HEK293 (cell line): ENCODE measurements at regions not wholly inside any gene's neighbourhood (a gene's known extent, or its start where the extent isn't known, plus 50 kb on each side); places are given as distances from the start of the nearest gene placed in this dataset.
A peak's percentile ranks its signal among the peaks of the same experiment; 100 is the strongest.

ENCODE experiments used
- CTCF ChIA-PET: fragments of 350-600 bp; formaldehyde crosslinking; extraction: SDS; loops from one replicate; lab custom pipeline; 2021; ENCODE audit warnings: antibody characterized with exemption; lab: Yijun Ruan, JAX
- POLR2A ChIA-PET: fragments of 300-600 bp; formaldehyde crosslinking; extraction: SDS; loops from one replicate; lab custom pipeline; 2020; ENCODE audit warnings: antibody characterized with exemption, inconsistent platforms; lab: Yijun Ruan, JAX
- H3K27ac ChIP-seq: fragments of 200-500 bp; sonication (Bioruptor generic); 2 replicates; pipeline ENCODE4 v1.5.1; 2014; ENCODE audit warnings: low read depth, low read length, control low read depth, inconsistent platforms; ENCODE audit errors: extremely low read depth
- H3K36me3 ChIP-seq, 2 experiments: fragments of 200-500 bp in 1 of 2; sonication (Bioruptor generic) in 1 of 2; 1 replicate in 1 of 2; 2 replicates in 1 of 2; pipeline ENCODE4 v1.5.1; 2014 to 2017; ENCODE audit warnings: inconsistent platforms in 2 of 2, low read length in 2 of 2; ENCODE audit not compliant: control insufficient read depth in 2 of 2, insufficient read depth in 1 of 2
- H3K4me1 ChIP-seq: fragments of 200-500 bp; sonication (Bioruptor generic); 2 replicates; pipeline ENCODE4 v1.5.1; 2014; ENCODE audit warnings: mild to moderate bottlenecking, low read length, inconsistent platforms; ENCODE audit not compliant: control insufficient read depth, insufficient read depth
- H3K4me3 ChIP-seq: 2 replicates; pipeline ENCODE4 v1.5.1; 2011; ENCODE audit warnings: low read depth, mild to moderate bottlenecking, control low read depth, low read length, moderate library complexity
- H3K9me3 ChIP-seq: fragments of 200-500 bp; sonication (Bioruptor generic); 2 replicates; pipeline ENCODE4 v1.5.1; 2014; ENCODE audit warnings: low read depth, low read length, inconsistent platforms; ENCODE audit not compliant: control insufficient read depth, insufficient read depth
- GLIS1 ChIP-seq: fragments of 450-650 bp; formaldehyde crosslinking; IDR thresholded peaks from 2 replicates; pipeline ENCODE4 v1.5.1; 2016; ENCODE audit warnings: missing biosample characterization, missing genetic modification characterization
- ZFP69B ChIP-seq: fragments of 450-650 bp; formaldehyde crosslinking; IDR thresholded peaks from 2 replicates; pipeline ENCODE4 v1.5.1; 2016; ENCODE audit warnings: missing biosample characterization, missing genetic modification characterization
- ZIC2 ChIP-seq: fragments of 450-650 bp; formaldehyde crosslinking; IDR thresholded peaks from 2 replicates; pipeline ENCODE4 v1.5.1; 2016; ENCODE audit warnings: missing biosample characterization, missing genetic modification characterization
- ZNF10 ChIP-seq: fragments of 450-650 bp; formaldehyde crosslinking; IDR thresholded peaks from 2 replicates; pipeline ENCODE4 v1.5.1; 2017; ENCODE audit warnings: missing biosample characterization, missing genetic modification characterization
- ZNF133 ChIP-seq: fragments of 450-650 bp; formaldehyde crosslinking; IDR thresholded peaks from 2 replicates; pipeline ENCODE4 v1.5.1; 2016; ENCODE audit warnings: missing biosample characterization, missing genetic modification characterization
- ZNF184 ChIP-seq: fragments of 450-650 bp; IDR thresholded peaks from 2 replicates; pipeline ENCODE4 v1.5.1; 2018; ENCODE audit warnings: missing biosample characterization, mild to moderate bottlenecking, missing genetic modification characterization
- ZNF223 ChIP-seq: fragments of 450-650 bp; formaldehyde crosslinking; IDR thresholded peaks from 2 replicates; pipeline ENCODE4 v1.5.1; 2016; ENCODE audit warnings: missing biosample characterization, missing genetic modification characterization
- ZNF292 ChIP-seq: fragments of 450-650 bp; formaldehyde crosslinking; IDR thresholded peaks from 2 replicates; pipeline ENCODE4 v1.5.1; 2016; ENCODE audit warnings: low read depth, missing biosample characterization, missing genetic modification characterization, borderline replicate concordance
- ZNF311 ChIP-seq: fragments of 450-650 bp; formaldehyde crosslinking; IDR thresholded peaks from 2 replicates; pipeline ENCODE4 v1.5.1; 2017; ENCODE audit warnings: missing biosample characterization, missing genetic modification characterization, borderline replicate concordance
- ZNF341 ChIP-seq: fragments of 450-650 bp; formaldehyde crosslinking; IDR thresholded peaks from 2 replicates; pipeline ENCODE4; 2016; ENCODE audit warnings: low read depth, missing biosample characterization, missing genetic modification characterization
- ZNF473 ChIP-seq: fragments of 450-650 bp; formaldehyde crosslinking; IDR thresholded peaks from 2 replicates; pipeline ENCODE4 v1.5.1; 2017; ENCODE audit warnings: missing biosample characterization, missing genetic modification characterization
- ZNF48 ChIP-seq: fragments of 450-650 bp; formaldehyde crosslinking; IDR thresholded peaks from 2 replicates; pipeline ENCODE4 v1.5.1; 2016; ENCODE audit warnings: missing biosample characterization, missing genetic modification characterization
- ZNF561 ChIP-seq: fragments of 450-650 bp; IDR thresholded peaks from 2 replicates; pipeline ENCODE4 v1.5.1; 2018; ENCODE audit warnings: missing biosample characterization, missing genetic modification characterization, borderline replicate concordance
- ZNF610 ChIP-seq: fragments of 450-650 bp; formaldehyde crosslinking; IDR thresholded peaks from 2 replicates; pipeline ENCODE4 v1.5.1; 2016; ENCODE audit warnings: missing biosample characterization, missing genetic modification characterization, borderline replicate concordance
- ZNF791 ChIP-seq: fragments of 450-650 bp; formaldehyde crosslinking; IDR thresholded peaks from 2 replicates; pipeline ENCODE4 v1.5.1; 2016; ENCODE audit warnings: missing biosample characterization, missing genetic modification characterization
- ZSCAN16 ChIP-seq: fragments of 450-650 bp; formaldehyde crosslinking; IDR thresholded peaks from 2 replicates; pipeline ENCODE4 v1.5.1; 2016; ENCODE audit warnings: missing biosample characterization, missing genetic modification characterization
- TF ChIP-seq, protein P1 (sequence below): fragments of 450-650 bp; formaldehyde crosslinking; IDR thresholded peaks from 2 replicates; pipeline ENCODE4 v1.5.1; 2016; ENCODE audit warnings: missing biosample characterization, missing genetic modification characterization
- TF ChIP-seq, protein P2 (sequence below): fragments of 450-650 bp; formaldehyde crosslinking; IDR thresholded peaks from 2 replicates; pipeline ENCODE4 v1.5.1; 2017; ENCODE audit warnings: missing biosample characterization, missing genetic modification characterization
- TF ChIP-seq, protein P3 (sequence below): fragments of 450-650 bp; formaldehyde crosslinking; IDR thresholded peaks from 2 replicates; pipeline ENCODE4 v1.5.1; 2017; ENCODE audit warnings: missing biosample characterization, missing genetic modification characterization
- TF ChIP-seq, protein P4 (sequence below): fragments of 450-650 bp; formaldehyde crosslinking; IDR thresholded peaks from 2 replicates; pipeline ENCODE4 v1.5.1; 2016; ENCODE audit warnings: missing biosample characterization, missing genetic modification characterization, borderline replicate concordance
- TF ChIP-seq, protein P5 (sequence below): fragments of 450-650 bp; formaldehyde crosslinking; IDR thresholded peaks from 2 replicates; pipeline ENCODE4 v1.5.1; 2017; ENCODE audit warnings: missing biosample characterization, missing genetic modification characterization

GRCh38 chr20:57932227-57932864, 222.5 kb upstream of the PMEPA1 start:
- Histone ChIP-seq H3K36me3 (no peaks in the 10 kb centered on the region), H3K27ac (no peak overlapping the region), H3K4me1 (no peaks in the 10 kb centered on the region), H3K9me3 (no peaks in the 10 kb centered on the region), H3K4me3 (no peak overlapping the region)
- TF ChIP-seq GLIS1 (tag by site-specific recombination): no peak
- TF ChIP-seq, protein P1, sequence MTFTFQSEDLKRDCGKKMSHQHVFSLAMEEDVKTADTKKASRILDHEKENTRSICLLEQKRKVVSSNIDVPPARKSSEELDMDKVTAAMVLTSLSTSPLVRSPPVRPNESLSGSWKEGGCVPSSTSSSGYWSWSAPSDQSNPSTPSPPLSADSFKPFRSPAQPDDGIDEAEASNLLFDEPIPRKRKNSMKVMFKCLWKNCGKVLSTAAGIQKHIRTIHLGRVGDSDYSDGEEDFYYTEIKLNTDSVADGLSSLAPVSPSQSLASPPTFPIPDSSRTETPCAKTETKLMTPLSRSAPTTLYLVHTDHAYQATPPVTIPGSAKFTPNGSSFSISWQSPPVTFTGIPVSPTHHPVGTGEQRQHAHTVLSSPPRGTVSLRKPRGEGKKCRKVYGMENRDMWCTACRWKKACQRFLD (tag by site-specific recombination): no peak
- no peak for TF ChIP-seq ZNF48 (tag by site-specific recombination)
- TF ChIP-seq, protein P2, sequence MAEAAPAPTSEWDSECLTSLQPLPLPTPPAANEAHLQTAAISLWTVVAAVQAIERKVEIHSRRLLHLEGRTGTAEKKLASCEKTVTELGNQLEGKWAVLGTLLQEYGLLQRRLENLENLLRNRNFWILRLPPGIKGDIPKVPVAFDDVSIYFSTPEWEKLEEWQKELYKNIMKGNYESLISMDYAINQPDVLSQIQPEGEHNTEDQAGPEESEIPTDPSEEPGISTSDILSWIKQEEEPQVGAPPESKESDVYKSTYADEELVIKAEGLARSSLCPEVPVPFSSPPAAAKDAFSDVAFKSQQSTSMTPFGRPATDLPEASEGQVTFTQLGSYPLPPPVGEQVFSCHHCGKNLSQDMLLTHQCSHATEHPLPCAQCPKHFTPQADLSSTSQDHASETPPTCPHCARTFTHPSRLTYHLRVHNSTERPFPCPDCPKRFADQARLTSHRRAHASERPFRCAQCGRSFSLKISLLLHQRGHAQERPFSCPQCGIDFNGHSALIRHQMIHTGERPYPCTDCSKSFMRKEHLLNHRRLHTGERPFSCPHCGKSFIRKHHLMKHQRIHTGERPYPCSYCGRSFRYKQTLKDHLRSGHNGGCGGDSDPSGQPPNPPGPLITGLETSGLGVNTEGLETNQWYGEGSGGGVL (tag by site-specific recombination): no peak
- TF ChIP-seq ZNF292 (tag by site-specific recombination): no peak
- no peak for TF ChIP-seq ZNF10 (tag by site-specific recombination)
- no peak for TF ChIP-seq ZNF341
- no peak for TF ChIP-seq ZSCAN16 (tag by site-specific recombination)
- no peak for TF ChIP-seq ZNF311 (tag by site-specific recombination)
- ChIA-PET CTCF (interaction anchor here (0.6 kb wide), 1 partner anchor 76 kb away, joined by 3 read pairs; no protein-coding TSS in a partner anchor), POLR2A (no interaction called here)

- ChIA-PET POLR2A (no interaction called here), CTCF (interaction anchor here (1.5 kb wide), 1 partner anchor 9 kb away, joined by 3 read pairs; no protein-coding TSS in a partner anchor)
- H3K4me3 ChIP-seq: no peak overlapping the region
- H3K4me1 ChIP-seq: no peaks in the 10 kb centered on the region
- no peaks in the 10 kb centered on the region for H3K9me3 ChIP-seq
- no peaks in the 10 kb centered on the region for H3K36me3 ChIP-seq
- no peak overlapping the region for H3K27ac ChIP-seq
- peak; percentile 97 for TF ChIP-seq ZIC2 (tag by site-specific recombination)
- TF ChIP-seq GLIS1 (tag by site-specific recombination): peak; percentile 57
- TF ChIP-seq, protein P3, sequence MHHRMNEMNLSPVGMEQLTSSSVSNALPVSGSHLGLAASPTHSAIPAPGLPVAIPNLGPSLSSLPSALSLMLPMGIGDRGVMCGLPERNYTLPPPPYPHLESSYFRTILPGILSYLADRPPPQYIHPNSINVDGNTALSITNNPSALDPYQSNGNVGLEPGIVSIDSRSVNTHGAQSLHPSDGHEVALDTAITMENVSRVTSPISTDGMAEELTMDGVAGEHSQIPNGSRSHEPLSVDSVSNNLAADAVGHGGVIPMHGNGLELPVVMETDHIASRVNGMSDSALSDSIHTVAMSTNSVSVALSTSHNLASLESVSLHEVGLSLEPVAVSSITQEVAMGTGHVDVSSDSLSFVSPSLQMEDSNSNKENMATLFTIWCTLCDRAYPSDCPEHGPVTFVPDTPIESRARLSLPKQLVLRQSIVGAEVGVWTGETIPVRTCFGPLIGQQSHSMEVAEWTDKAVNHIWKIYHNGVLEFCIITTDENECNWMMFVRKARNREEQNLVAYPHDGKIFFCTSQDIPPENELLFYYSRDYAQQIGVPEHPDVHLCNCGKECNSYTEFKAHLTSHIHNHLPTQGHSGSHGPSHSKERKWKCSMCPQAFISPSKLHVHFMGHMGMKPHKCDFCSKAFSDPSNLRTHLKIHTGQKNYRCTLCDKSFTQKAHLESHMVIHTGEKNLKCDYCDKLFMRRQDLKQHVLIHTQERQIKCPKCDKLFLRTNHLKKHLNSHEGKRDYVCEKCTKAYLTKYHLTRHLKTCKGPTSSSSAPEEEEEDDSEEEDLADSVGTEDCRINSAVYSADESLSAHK (tag by site-specific recombination): no peak
- TF ChIP-seq ZNF561: no peak
- no peak for TF ChIP-seq ZNF223 (tag by site-specific recombination)
- TF ChIP-seq ZFP69B (tag by site-specific recombination): peak; percentile 29; the same call in 1 of the 2 replicates
- TF ChIP-seq ZNF791: no peak
- TF ChIP-seq, protein P4, sequence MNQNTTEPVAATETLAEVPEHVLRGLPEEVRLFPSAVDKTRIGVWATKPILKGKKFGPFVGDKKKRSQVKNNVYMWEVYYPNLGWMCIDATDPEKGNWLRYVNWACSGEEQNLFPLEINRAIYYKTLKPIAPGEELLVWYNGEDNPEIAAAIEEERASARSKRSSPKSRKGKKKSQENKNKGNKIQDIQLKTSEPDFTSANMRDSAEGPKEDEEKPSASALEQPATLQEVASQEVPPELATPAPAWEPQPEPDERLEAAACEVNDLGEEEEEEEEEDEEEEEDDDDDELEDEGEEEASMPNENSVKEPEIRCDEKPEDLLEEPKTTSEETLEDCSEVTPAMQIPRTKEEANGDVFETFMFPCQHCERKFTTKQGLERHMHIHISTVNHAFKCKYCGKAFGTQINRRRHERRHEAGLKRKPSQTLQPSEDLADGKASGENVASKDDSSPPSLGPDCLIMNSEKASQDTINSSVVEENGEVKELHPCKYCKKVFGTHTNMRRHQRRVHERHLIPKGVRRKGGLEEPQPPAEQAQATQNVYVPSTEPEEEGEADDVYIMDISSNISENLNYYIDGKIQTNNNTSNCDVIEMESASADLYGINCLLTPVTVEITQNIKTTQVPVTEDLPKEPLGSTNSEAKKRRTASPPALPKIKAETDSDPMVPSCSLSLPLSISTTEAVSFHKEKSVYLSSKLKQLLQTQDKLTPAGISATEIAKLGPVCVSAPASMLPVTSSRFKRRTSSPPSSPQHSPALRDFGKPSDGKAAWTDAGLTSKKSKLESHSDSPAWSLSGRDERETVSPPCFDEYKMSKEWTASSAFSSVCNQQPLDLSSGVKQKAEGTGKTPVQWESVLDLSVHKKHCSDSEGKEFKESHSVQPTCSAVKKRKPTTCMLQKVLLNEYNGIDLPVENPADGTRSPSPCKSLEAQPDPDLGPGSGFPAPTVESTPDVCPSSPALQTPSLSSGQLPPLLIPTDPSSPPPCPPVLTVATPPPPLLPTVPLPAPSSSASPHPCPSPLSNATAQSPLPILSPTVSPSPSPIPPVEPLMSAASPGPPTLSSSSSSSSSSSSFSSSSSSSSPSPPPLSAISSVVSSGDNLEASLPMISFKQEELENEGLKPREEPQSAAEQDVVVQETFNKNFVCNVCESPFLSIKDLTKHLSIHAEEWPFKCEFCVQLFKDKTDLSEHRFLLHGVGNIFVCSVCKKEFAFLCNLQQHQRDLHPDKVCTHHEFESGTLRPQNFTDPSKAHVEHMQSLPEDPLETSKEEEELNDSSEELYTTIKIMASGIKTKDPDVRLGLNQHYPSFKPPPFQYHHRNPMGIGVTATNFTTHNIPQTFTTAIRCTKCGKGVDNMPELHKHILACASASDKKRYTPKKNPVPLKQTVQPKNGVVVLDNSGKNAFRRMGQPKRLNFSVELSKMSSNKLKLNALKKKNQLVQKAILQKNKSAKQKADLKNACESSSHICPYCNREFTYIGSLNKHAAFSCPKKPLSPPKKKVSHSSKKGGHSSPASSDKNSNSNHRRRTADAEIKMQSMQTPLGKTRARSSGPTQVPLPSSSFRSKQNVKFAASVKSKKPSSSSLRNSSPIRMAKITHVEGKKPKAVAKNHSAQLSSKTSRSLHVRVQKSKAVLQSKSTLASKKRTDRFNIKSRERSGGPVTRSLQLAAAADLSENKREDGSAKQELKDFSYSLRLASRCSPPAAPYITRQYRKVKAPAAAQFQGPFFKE (tag by site-specific recombination): no peak
- TF ChIP-seq ZNF610: no peak
- TF ChIP-seq ZNF473: no peak
- TF ChIP-seq ZNF341: peak; percentile 42; the same call in 1 of the 2 replicates
- TF ChIP-seq ZNF133: no peak
- TF ChIP-seq ZNF184: no peak
- TF ChIP-seq, protein P5, sequence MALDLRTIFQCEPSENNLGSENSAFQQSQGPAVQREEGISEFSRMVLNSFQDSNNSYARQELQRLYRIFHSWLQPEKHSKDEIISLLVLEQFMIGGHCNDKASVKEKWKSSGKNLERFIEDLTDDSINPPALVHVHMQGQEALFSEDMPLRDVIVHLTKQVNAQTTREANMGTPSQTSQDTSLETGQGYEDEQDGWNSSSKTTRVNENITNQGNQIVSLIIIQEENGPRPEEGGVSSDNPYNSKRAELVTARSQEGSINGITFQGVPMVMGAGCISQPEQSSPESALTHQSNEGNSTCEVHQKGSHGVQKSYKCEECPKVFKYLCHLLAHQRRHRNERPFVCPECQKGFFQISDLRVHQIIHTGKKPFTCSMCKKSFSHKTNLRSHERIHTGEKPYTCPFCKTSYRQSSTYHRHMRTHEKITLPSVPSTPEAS (tag by site-specific recombination): no peak
Observed at GRCh38 chr20:57930351-57930750, 220.5 kb upstream of the PMEPA1 start.
